GM12864 (cell line): ENCODE measurements at regions not wholly inside any gene's neighbourhood (a gene's known extent, or its start where the extent isn't known, plus 50 kb on each side); places are given as distances from the start of the nearest gene placed in this dataset.

ENCODE experiments used
- DNase-seq: peaks from one replicate; pipeline ENCODE4 v3.0.0-alpha.2; 2011; ENCODE audit warnings: low read depth
- H3K4me3 ChIP-seq: 2 replicates; pipeline ENCODE4 v1.5.1; 2011; ENCODE audit warnings: mild to moderate bottlenecking, low read depth, low read length, control low read depth
- TF ChIP-seq, protein P1 (sequence below): IDR thresholded peaks from 2 replicates; pipeline ENCODE4 v1.5.1; 2011; ENCODE audit warnings: low read depth, mild to moderate bottlenecking, moderate library complexity, low read length, control low read depth, inconsistent platforms; ENCODE audit errors: missing control alignments

DNA sequence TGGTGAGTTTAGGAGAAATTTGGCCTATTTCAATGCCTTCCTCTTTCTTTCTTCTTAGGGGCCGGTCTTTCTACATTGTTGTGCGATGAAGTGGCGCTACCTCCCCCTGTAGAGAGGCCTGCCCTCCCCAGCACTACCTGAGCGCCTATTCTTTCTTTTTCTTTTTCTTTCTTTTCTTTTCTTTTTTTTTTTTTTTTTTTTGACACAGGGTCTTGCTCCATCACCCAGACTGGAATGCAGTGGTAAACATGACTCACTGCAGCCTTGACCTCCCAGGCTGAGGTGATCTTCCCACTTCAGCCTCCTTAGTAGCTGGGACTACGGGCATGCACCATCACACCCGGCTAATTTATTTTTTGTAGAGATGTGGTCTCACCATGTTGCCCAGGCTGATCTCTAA lies 136.1 kb upstream of the MAX start:
- no peak overlapping the region for H3K4me3 ChIP-seq
- TF ChIP-seq, protein P1, sequence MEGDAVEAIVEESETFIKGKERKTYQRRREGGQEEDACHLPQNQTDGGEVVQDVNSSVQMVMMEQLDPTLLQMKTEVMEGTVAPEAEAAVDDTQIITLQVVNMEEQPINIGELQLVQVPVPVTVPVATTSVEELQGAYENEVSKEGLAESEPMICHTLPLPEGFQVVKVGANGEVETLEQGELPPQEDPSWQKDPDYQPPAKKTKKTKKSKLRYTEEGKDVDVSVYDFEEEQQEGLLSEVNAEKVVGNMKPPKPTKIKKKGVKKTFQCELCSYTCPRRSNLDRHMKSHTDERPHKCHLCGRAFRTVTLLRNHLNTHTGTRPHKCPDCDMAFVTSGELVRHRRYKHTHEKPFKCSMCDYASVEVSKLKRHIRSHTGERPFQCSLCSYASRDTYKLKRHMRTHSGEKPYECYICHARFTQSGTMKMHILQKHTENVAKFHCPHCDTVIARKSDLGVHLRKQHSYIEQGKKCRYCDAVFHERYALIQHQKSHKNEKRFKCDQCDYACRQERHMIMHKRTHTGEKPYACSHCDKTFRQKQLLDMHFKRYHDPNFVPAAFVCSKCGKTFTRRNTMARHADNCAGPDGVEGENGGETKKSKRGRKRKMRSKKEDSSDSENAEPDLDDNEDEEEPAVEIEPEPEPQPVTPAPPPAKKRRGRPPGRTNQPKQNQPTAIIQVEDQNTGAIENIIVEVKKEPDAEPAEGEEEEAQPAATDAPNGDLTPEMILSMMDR, result no peak
- DNase-seq, result no peak

GRCh38 chr14:65239143-65239937 lies 137.0 kb upstream of the MAX start:
- DNase-seq, result no peak
- no peak overlapping the region for H3K4me3 ChIP-seq
- TF ChIP-seq, protein P1, result no peak

- TF ChIP-seq, protein P1, result no peak
- no peak overlapping the region for H3K4me3 ChIP-seq
- no peak for DNase-seq
Observed at GRCh38 chr14:65239938-65240296, 137.6 kb upstream of the MAX start.

GRCh38 chr14:65241125-65241752 lies 138.9 kb upstream of the MAX start:
- DNase-seq, result no peak
- no peak overlapping the region; the same call in 1 of the 2 replicates for H3K4me3 ChIP-seq
- TF ChIP-seq, protein P1, result no peak

DNA sequence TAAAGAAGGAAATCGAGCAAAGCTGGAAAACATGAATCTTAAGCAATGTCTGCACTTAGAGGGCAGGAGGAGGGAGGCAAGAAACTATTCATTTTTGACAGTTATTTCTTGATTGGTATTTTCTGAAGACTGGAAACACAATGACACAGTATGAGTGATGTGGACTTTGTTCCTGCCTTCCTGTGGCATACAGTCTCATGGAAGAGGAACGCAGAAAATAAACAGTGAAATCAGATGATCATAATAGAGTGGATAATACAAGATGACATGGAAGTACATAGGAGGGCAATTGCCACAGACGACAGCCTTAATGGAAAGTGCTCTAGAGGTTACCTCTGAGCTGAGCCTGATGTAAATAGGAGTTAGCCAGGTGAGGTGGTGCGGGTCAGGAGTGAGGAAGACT lies 140.4 kb upstream of the MAX start:
- DNase-seq, result no peak
- TF ChIP-seq, protein P1, result no peak
- H3K4me3 ChIP-seq, result no peak overlapping the region

DNA sequence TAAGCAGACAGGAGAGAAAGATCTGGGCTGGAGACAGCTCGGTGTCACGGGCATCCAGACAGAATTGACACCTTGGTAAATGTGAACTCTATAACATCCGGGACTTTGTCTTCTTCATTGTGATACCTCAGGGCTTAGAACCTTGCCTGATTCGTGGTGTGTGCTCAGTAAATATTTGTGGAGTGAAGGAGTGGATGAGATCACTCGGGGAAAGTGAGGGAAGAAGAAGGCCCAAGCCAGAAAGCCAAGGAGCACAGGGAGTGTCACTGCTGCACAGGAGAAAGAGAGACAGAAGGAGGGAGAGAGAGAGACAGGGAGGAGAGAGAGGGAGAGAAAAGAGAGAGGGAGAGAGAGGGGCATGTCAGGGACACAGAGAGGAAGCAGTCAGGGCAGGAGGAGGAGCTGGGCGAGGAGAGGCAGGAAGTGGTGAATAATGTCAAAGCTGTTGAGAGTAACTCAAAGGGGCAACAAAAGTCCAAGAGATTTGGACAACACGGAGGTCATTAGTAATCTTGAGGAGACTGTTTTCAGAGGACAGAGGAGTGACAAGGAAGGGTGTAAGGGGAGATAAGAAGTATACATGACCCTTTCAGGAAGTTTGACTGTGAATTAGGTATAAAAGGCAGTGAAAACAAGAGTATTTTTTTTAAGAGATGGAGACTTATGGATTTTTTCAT lies 141.6 kb upstream of the MAX start:
- TF ChIP-seq, protein P1, result no peak
- no peak overlapping the region for H3K4me3 ChIP-seq
- DNase-seq, result no peak
